ENCODE measurements at regions not wholly inside any gene's neighbourhood (a gene's known extent, or its start where the extent isn't known, plus 50 kb on each side); places are given as distances from the start of the nearest gene placed in this dataset.

GRCh38 chr7:79778786-79779770 is 325.6 kb upstream of the MAGI2 start:
- TF ChIP-seq CTCF (IDR thresholded peaks at IDR 0.05; ENCODE audit: poor library complexity) (no peak), EZH2phosphoT487 (IDR thresholded peaks at IDR 0.05; ENCODE audit: low read depth, severe bottlenecking, unreplicated experiment) (no peak)

Measured in hepatocyte (in vitro differentiated cells).